HEK293 (cell line): ENCODE measurements at regions not wholly inside any gene's neighbourhood (a gene's known extent, or its start where the extent isn't known, plus 50 kb on each side); places are given as distances from the start of the nearest gene placed in this dataset.

ENCODE experiments used
- CTCF ChIA-PET: fragments of 350-600 bp; formaldehyde crosslinking; extraction: SDS; loops from one replicate; lab custom pipeline; 2021; ENCODE audit warnings: antibody characterized with exemption; lab: Yijun Ruan, JAX
- POLR2A ChIA-PET: fragments of 300-600 bp; formaldehyde crosslinking; extraction: SDS; loops from one replicate; lab custom pipeline; 2020; ENCODE audit warnings: antibody characterized with exemption, inconsistent platforms; lab: Yijun Ruan, JAX
- H3K27ac ChIP-seq: fragments of 200-500 bp; sonication (Bioruptor generic); 2 replicates; pipeline ENCODE4 v1.5.1; 2014; ENCODE audit warnings: low read depth, low read length, control low read depth, inconsistent platforms; ENCODE audit errors: extremely low read depth
- H3K36me3 ChIP-seq, 2 experiments: fragments of 200-500 bp in 1 of 2; sonication (Bioruptor generic) in 1 of 2; 1 replicate in 1 of 2; 2 replicates in 1 of 2; pipeline ENCODE4 v1.5.1; 2014 to 2017; ENCODE audit warnings: inconsistent platforms in 2 of 2, low read length in 2 of 2; ENCODE audit not compliant: control insufficient read depth in 2 of 2, insufficient read depth in 1 of 2
- H3K4me1 ChIP-seq: fragments of 200-500 bp; sonication (Bioruptor generic); 2 replicates; pipeline ENCODE4 v1.5.1; 2014; ENCODE audit warnings: mild to moderate bottlenecking, low read length, inconsistent platforms; ENCODE audit not compliant: control insufficient read depth, insufficient read depth
- H3K4me3 ChIP-seq: 2 replicates; pipeline ENCODE4 v1.5.1; 2011; ENCODE audit warnings: low read depth, mild to moderate bottlenecking, control low read depth, low read length, moderate library complexity
- H3K9me3 ChIP-seq: fragments of 200-500 bp; sonication (Bioruptor generic); 2 replicates; pipeline ENCODE4 v1.5.1; 2014; ENCODE audit warnings: low read depth, low read length, inconsistent platforms; ENCODE audit not compliant: control insufficient read depth, insufficient read depth
- BCL6B ChIP-seq: fragments of 450-650 bp; formaldehyde crosslinking; IDR thresholded peaks from 2 replicates; pipeline ENCODE4 v1.5.1; 2017; ENCODE audit warnings: missing biosample characterization, missing genetic modification characterization
- HOXA7 ChIP-seq: sonication (generic); formaldehyde crosslinking; IDR thresholded peaks from 2 replicates; pipeline ENCODE4 v1.8.1; 2022; ENCODE audit warnings: missing genetic modification reagents, borderline replicate concordance
- IKZF3 ChIP-seq: fragments of 450-650 bp; IDR thresholded peaks from 2 replicates; pipeline ENCODE4 v1.5.0; 2018; ENCODE audit warnings: missing biosample characterization, mild to moderate bottlenecking, missing genetic modification characterization, moderate library complexity
- KLF10 ChIP-seq: fragments of 450-650 bp; IDR thresholded peaks from 2 replicates; pipeline ENCODE4 v1.5.1; 2018; ENCODE audit warnings: missing biosample characterization, mild to moderate bottlenecking, missing genetic modification characterization
- MYNN ChIP-seq: fragments of 450-650 bp; formaldehyde crosslinking; IDR thresholded peaks from 2 replicates; pipeline ENCODE4 v1.5.1; 2016; ENCODE audit warnings: missing biosample characterization, missing genetic modification characterization, borderline replicate concordance
- REPIN1 ChIP-seq: fragments of 450-650 bp; formaldehyde crosslinking; IDR thresholded peaks from 2 replicates; pipeline ENCODE4 v1.5.1; 2017; ENCODE audit warnings: missing biosample characterization, missing genetic modification characterization, low read depth
- SCRT1 ChIP-seq: fragments of 450-650 bp; formaldehyde crosslinking; IDR thresholded peaks from 2 replicates; pipeline ENCODE4 v1.5.1; 2016; ENCODE audit warnings: missing biosample characterization, missing genetic modification characterization, borderline replicate concordance
- SCRT2 ChIP-seq: fragments of 450-650 bp; formaldehyde crosslinking; IDR thresholded peaks from 2 replicates; pipeline ENCODE4 v1.5.1; 2016; ENCODE audit warnings: missing biosample characterization, missing genetic modification characterization
- SP2 ChIP-seq: fragments of 450-650 bp; formaldehyde crosslinking; IDR thresholded peaks from 2 replicates; pipeline ENCODE4 v1.5.1; 2016; ENCODE audit warnings: missing biosample characterization, missing genetic modification characterization
- TSHZ1 ChIP-seq: fragments of 450-650 bp; formaldehyde crosslinking; IDR thresholded peaks from 2 replicates; pipeline ENCODE4 v1.5.1; 2016; ENCODE audit warnings: missing biosample characterization, missing genetic modification characterization, borderline replicate concordance
- ZBTB17 ChIP-seq: fragments of 450-650 bp; formaldehyde crosslinking; IDR thresholded peaks from 2 replicates; pipeline ENCODE4 v1.5.1; 2016; ENCODE audit warnings: missing biosample characterization, missing genetic modification characterization
- ZBTB48 ChIP-seq: fragments of 450-650 bp; formaldehyde crosslinking; IDR thresholded peaks from 2 replicates; pipeline ENCODE4 v1.5.1; 2016; ENCODE audit warnings: missing biosample characterization, missing genetic modification characterization
- ZFP37 ChIP-seq: fragments of 450-650 bp; formaldehyde crosslinking; IDR thresholded peaks from 2 replicates; pipeline ENCODE4 v1.5.1; 2016; ENCODE audit warnings: missing biosample characterization, missing genetic modification characterization
- ZNF10 ChIP-seq: fragments of 450-650 bp; formaldehyde crosslinking; IDR thresholded peaks from 2 replicates; pipeline ENCODE4 v1.5.1; 2017; ENCODE audit warnings: missing biosample characterization, missing genetic modification characterization
- ZNF121 ChIP-seq: fragments of 450-650 bp; formaldehyde crosslinking; IDR thresholded peaks from 2 replicates; pipeline ENCODE4 v1.5.1; 2016; ENCODE audit warnings: missing biosample characterization, missing genetic modification characterization
- ZNF146 ChIP-seq: fragments of 450-650 bp; formaldehyde crosslinking; IDR thresholded peaks from 2 replicates; pipeline ENCODE4 v1.5.1; 2016; ENCODE audit warnings: missing biosample characterization, missing genetic modification characterization
- ZNF2 ChIP-seq: fragments of 450-650 bp; formaldehyde crosslinking; IDR thresholded peaks from 2 replicates; pipeline ENCODE4 v1.5.1; 2016; ENCODE audit warnings: missing biosample characterization, missing genetic modification characterization
- ZNF221 ChIP-seq: fragments of 450-650 bp; formaldehyde crosslinking; IDR thresholded peaks from 2 replicates; pipeline ENCODE4 v1.5.1; 2017; ENCODE audit warnings: missing biosample characterization, missing genetic modification characterization, borderline replicate concordance
- ZNF23 ChIP-seq: fragments of 450-650 bp; formaldehyde crosslinking; IDR thresholded peaks from 2 replicates; pipeline ENCODE4 v1.5.1; 2016; ENCODE audit warnings: missing biosample characterization, missing genetic modification characterization, borderline replicate concordance
- ZNF239 ChIP-seq: fragments of 450-650 bp; formaldehyde crosslinking; IDR thresholded peaks from 2 replicates; pipeline ENCODE4 v1.5.1; 2016; ENCODE audit warnings: missing biosample characterization, missing genetic modification characterization
- ZNF37A ChIP-seq: fragments of 450-650 bp; IDR thresholded peaks from 2 replicates; pipeline ENCODE4 v1.5.1; 2018; ENCODE audit warnings: missing biosample characterization, missing genetic modification characterization
- ZNF394 ChIP-seq: fragments of 450-650 bp; formaldehyde crosslinking; IDR thresholded peaks from 2 replicates; pipeline ENCODE4 v1.5.1; 2016; ENCODE audit warnings: missing biosample characterization, missing genetic modification characterization, mild to moderate bottlenecking, moderate library complexity, borderline replicate concordance
- ZNF416 ChIP-seq: fragments of 450-650 bp; formaldehyde crosslinking; IDR thresholded peaks from 2 replicates; pipeline ENCODE4 v1.5.1; 2016; ENCODE audit warnings: missing biosample characterization, missing genetic modification characterization
- ZNF530 ChIP-seq: fragments of 450-650 bp; formaldehyde crosslinking; IDR thresholded peaks from 2 replicates; pipeline ENCODE4 v1.5.1; 2016; ENCODE audit warnings: low read depth, missing biosample characterization, missing genetic modification characterization
- ZNF600 ChIP-seq: fragments of 450-650 bp; formaldehyde crosslinking; IDR thresholded peaks from 2 replicates; pipeline ENCODE4 v1.5.1; 2016; ENCODE audit warnings: missing biosample characterization, missing genetic modification characterization
- ZNF645 ChIP-seq: fragments of 450-650 bp; formaldehyde crosslinking; IDR thresholded peaks from 2 replicates; pipeline ENCODE4; 2016; ENCODE audit warnings: missing biosample characterization, missing genetic modification characterization
- ZNF670 ChIP-seq: fragments of 450-650 bp; formaldehyde crosslinking; IDR thresholded peaks from 2 replicates; pipeline ENCODE4 v1.5.1; 2016; ENCODE audit warnings: missing biosample characterization, missing genetic modification characterization, low read depth
- ZNF747 ChIP-seq: fragments of 450-650 bp; formaldehyde crosslinking; IDR thresholded peaks from 2 replicates; pipeline ENCODE4 v1.5.1; 2016; ENCODE audit warnings: missing biosample characterization, missing genetic modification characterization
- TF ChIP-seq, protein P1 (sequence below): fragments of 450-650 bp; formaldehyde crosslinking; IDR thresholded peaks from 2 replicates; pipeline ENCODE4 v1.5.1; 2016; ENCODE audit warnings: missing biosample characterization, missing genetic modification characterization, borderline replicate concordance
- TF ChIP-seq, protein P2 (sequence below): fragments of 450-650 bp; formaldehyde crosslinking; IDR thresholded peaks from 2 replicates; pipeline ENCODE4 v1.5.1; 2017; ENCODE audit warnings: missing biosample characterization, missing genetic modification characterization

- H3K9me3 ChIP-seq: no peaks in the 10 kb centered on the region
- H3K4me3 ChIP-seq: no peak overlapping the region
- H3K36me3 ChIP-seq: no peaks in the 10 kb centered on the region
- POLR2A ChIA-PET: interaction anchor here (0.6 to 1.5 kb wide), 2 partner anchors 8 to 19 kb away, joined by 4 to 6 read pairs; no protein-coding TSS in a partner anchor
- no peak overlapping the region for H3K27ac ChIP-seq
- CTCF ChIA-PET: interaction anchor here (2.7 kb wide), 1 partner anchor 26 kb away, joined by 16 read pairs; no protein-coding TSS in a partner anchor
- peaks cover 6% of the 10 kb centered on the region; the same call in 1 of the 2 replicates for H3K4me1 ChIP-seq
- no peak for TF ChIP-seq ZNF747
- TF ChIP-seq ZNF221 (tag by site-specific recombination): no peak
- no peak for TF ChIP-seq HOXA7 (CRISPR knock-in tag)
- no peak for TF ChIP-seq REPIN1 (tag by site-specific recombination)
- TF ChIP-seq ZNF146 (tag by site-specific recombination): no peak
- no peak for TF ChIP-seq IKZF3 (tag by site-specific recombination)
- TF ChIP-seq ZNF2 (tag by site-specific recombination): no peak
- no peak for TF ChIP-seq ZNF23 (tag by site-specific recombination)
- TF ChIP-seq KLF10 (tag by site-specific recombination): peak; percentile 80
- no peak for TF ChIP-seq ZNF121 (tag by site-specific recombination)
- TF ChIP-seq ZNF37A: no peak
- no peak for TF ChIP-seq ZNF10 (tag by site-specific recombination)
- TF ChIP-seq ZNF600: 0 out of 2 replicates have a peak, but pooled peaks have one; percentile 76
- no peak for TF ChIP-seq BCL6B
- no peak for TF ChIP-seq ZFP37
- no peak for TF ChIP-seq ZBTB17 (tag by site-specific recombination)
- peak; percentile 46 for TF ChIP-seq SP2 (tag by site-specific recombination)
- TF ChIP-seq, protein P1, sequence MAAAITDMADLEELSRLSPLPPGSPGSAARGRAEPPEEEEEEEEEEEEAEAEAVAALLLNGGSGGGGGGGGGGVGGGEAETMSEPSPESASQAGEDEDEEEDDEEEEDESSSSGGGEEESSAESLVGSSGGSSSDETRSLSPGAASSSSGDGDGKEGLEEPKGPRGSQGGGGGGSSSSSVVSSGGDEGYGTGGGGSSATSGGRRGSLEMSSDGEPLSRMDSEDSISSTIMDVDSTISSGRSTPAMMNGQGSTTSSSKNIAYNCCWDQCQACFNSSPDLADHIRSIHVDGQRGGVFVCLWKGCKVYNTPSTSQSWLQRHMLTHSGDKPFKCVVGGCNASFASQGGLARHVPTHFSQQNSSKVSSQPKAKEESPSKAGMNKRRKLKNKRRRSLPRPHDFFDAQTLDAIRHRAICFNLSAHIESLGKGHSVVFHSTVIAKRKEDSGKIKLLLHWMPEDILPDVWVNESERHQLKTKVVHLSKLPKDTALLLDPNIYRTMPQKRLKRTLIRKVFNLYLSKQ: no peak
- no peak for TF ChIP-seq ZNF416 (tag by site-specific recombination)
- TF ChIP-seq TSHZ1 (tag by site-specific recombination): no peak
- TF ChIP-seq MYNN (tag by site-specific recombination): no peak
- no peak for TF ChIP-seq ZNF530 (tag by site-specific recombination)
- TF ChIP-seq, protein P2, sequence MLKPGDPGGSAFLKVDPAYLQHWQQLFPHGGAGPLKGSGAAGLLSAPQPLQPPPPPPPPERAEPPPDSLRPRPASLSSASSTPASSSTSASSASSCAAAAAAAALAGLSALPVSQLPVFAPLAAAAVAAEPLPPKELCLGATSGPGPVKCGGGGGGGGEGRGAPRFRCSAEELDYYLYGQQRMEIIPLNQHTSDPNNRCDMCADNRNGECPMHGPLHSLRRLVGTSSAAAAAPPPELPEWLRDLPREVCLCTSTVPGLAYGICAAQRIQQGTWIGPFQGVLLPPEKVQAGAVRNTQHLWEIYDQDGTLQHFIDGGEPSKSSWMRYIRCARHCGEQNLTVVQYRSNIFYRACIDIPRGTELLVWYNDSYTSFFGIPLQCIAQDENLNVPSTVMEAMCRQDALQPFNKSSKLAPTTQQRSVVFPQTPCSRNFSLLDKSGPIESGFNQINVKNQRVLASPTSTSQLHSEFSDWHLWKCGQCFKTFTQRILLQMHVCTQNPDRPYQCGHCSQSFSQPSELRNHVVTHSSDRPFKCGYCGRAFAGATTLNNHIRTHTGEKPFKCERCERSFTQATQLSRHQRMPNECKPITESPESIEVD (tag by site-specific recombination): no peak
- no peak for TF ChIP-seq ZNF670
- no peak for TF ChIP-seq ZNF645 (tag by site-specific recombination)
- peak; percentile 31; the same call in 1 of the 2 replicates for TF ChIP-seq SCRT1 (tag by site-specific recombination)
- TF ChIP-seq SCRT2: peak; percentile 65
- no peak for TF ChIP-seq ZNF239 (tag by site-specific recombination)
- no peak for TF ChIP-seq ZBTB48
- no peak for TF ChIP-seq ZNF394 (tag by site-specific recombination)
These were observed 62.8 kb upstream of the CSPG4 start for GRCh38 chr15:75775296-75776064.
